HFFc6 (cell line): ENCODE measurements at regions not wholly inside any gene's neighbourhood (a gene's known extent, or its start where the extent isn't known, plus 50 kb on each side); places are given as distances from the start of the nearest gene placed in this dataset.

Experiments
- DNase-seq: peaks from one replicate; pipeline ENCODE4 v3.0.0-alpha.2; 2018
- H3K27ac Mint-ChIP-seq: 2 replicates; pipeline ENCODE4 v1.8.0; 2020; ENCODE audit warnings: mild to moderate bottlenecking, mixed read lengths
- H3K27me3 Mint-ChIP-seq: 2 replicates; pipeline ENCODE4 v1.8.0; 2021; ENCODE audit warnings: mild to moderate bottlenecking, moderate library complexity, mixed read lengths; ENCODE audit not compliant: insufficient read depth
- H3K36me3 Mint-ChIP-seq: 2 replicates; pipeline ENCODE4 v1.8.0; 2021; ENCODE audit warnings: low read depth, mixed read lengths
- H3K4me1 Mint-ChIP-seq: 2 replicates; pipeline ENCODE4 v1.8.0; 2020; ENCODE audit warnings: low read depth, mixed read lengths
- H3K4me3 Mint-ChIP-seq: 2 replicates; pipeline ENCODE4 v1.8.0; 2020; ENCODE audit warnings: mild to moderate bottlenecking, moderate library complexity, mixed read lengths
- H3K9me3 Mint-ChIP-seq: 2 replicates; pipeline ENCODE4 v1.8.0; 2020; ENCODE audit warnings: mild to moderate bottlenecking, mixed read lengths
- TF ChIP-seq, protein P1 (sequence below): fragments of 200-600 bp; sonication (generic); IDR thresholded peaks from 2 replicates; pipeline ENCODE4 v1.5.0; 2021; ENCODE audit warnings: antibody characterized with exemption, mild to moderate bottlenecking

GRCh38 chr4:126223784-126224407 is 909.1 kb downstream of the FAT4 start:
- H3K27me3 Mint-ChIP-seq: no peaks in the 10 kb centered on the region
- no peak overlapping the region for H3K4me3 Mint-ChIP-seq
- TF ChIP-seq, protein P1, sequence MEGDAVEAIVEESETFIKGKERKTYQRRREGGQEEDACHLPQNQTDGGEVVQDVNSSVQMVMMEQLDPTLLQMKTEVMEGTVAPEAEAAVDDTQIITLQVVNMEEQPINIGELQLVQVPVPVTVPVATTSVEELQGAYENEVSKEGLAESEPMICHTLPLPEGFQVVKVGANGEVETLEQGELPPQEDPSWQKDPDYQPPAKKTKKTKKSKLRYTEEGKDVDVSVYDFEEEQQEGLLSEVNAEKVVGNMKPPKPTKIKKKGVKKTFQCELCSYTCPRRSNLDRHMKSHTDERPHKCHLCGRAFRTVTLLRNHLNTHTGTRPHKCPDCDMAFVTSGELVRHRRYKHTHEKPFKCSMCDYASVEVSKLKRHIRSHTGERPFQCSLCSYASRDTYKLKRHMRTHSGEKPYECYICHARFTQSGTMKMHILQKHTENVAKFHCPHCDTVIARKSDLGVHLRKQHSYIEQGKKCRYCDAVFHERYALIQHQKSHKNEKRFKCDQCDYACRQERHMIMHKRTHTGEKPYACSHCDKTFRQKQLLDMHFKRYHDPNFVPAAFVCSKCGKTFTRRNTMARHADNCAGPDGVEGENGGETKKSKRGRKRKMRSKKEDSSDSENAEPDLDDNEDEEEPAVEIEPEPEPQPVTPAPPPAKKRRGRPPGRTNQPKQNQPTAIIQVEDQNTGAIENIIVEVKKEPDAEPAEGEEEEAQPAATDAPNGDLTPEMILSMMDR: peak; percentile 83
- H3K36me3 Mint-ChIP-seq: no peaks in the 10 kb centered on the region
- H3K27ac Mint-ChIP-seq: no peak overlapping the region
- H3K4me1 Mint-ChIP-seq: no peaks in the 10 kb centered on the region
- no peaks in the 10 kb centered on the region for H3K9me3 Mint-ChIP-seq
- peak; percentile 12 for DNase-seq

GRCh38 chr4:126227428-126227827 is 912.7 kb downstream of the FAT4 start:
- no peaks in the 10 kb centered on the region for H3K27me3 Mint-ChIP-seq
- no peak overlapping the region for H3K4me3 Mint-ChIP-seq
- H3K9me3 Mint-ChIP-seq: no peaks in the 10 kb centered on the region; the same call in 1 of the 2 replicates
- H3K4me1 Mint-ChIP-seq: no peaks in the 10 kb centered on the region
- no peaks in the 10 kb centered on the region for H3K36me3 Mint-ChIP-seq
- H3K27ac Mint-ChIP-seq: no peak overlapping the region
- DNase-seq: no peak
- TF ChIP-seq, protein P1: no peak

DNA sequence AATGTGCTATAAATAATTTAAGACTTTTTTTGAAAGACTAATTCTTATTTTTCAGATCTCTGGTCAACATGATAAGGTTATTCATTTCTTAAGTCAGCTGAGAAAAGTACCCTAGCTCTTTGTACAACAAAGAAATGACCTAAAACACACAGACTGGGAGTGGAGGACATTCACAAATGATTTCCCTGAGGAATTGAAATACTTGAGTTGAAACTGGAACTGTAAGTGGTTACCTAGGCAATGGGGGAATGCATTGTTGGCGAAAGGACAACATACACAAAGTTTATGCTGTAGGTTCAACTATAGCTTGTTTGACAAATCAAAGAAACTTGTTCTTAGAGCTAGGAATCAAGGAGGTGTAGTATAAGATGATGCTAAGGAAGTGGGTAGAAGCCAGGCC is 915.5 kb downstream of the FAT4 start:
- H3K36me3 Mint-ChIP-seq: 0 out of 2 replicates have a peak, but pooled peaks cover under 1% of the 10 kb centered on the region
- no peak overlapping the region for H3K4me3 Mint-ChIP-seq

DNA sequence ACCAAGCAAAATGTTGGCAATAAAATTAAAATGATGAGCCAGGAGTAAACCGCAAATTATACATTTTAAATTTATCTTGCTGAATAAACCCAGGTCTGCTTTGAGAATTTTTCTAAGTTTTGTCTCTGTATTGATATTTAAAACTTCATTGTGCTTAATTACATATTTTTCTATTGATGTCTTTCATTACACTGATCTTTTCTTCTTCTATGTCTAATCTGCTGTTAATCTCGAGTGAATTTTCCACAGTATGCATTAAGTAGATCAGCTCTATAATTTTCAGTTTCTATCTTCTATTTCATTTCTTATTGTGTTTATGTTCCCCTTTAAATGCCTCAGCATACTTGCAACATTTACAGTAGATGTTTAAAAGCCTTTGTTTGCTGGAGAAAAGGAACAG is 918.7 kb downstream of the FAT4 start:
- H3K36me3 Mint-ChIP-seq: peaks cover 4% of the 10 kb centered on the region; the same call in 1 of the 2 replicates
- H3K27ac Mint-ChIP-seq: no peak overlapping the region
- no peak overlapping the region for H3K4me3 Mint-ChIP-seq
- DNase-seq: no peak
- H3K4me1 Mint-ChIP-seq: no peaks in the 10 kb centered on the region
- no peaks in the 10 kb centered on the region for H3K27me3 Mint-ChIP-seq
- TF ChIP-seq, protein P1: no peak
- H3K9me3 Mint-ChIP-seq: peaks cover 4% of the 10 kb centered on the region

More for the DNA sequence above, 915.5 kb downstream of the FAT4 start:
- TF ChIP-seq, protein P1: no peak
- peaks cover under 1% of the 10 kb centered on the region for H3K9me3 Mint-ChIP-seq
- H3K27me3 Mint-ChIP-seq: no peaks in the 10 kb centered on the region
- no peak overlapping the region for H3K27ac Mint-ChIP-seq
- H3K4me1 Mint-ChIP-seq: no peaks in the 10 kb centered on the region
- no peak for DNase-seq

DNA sequence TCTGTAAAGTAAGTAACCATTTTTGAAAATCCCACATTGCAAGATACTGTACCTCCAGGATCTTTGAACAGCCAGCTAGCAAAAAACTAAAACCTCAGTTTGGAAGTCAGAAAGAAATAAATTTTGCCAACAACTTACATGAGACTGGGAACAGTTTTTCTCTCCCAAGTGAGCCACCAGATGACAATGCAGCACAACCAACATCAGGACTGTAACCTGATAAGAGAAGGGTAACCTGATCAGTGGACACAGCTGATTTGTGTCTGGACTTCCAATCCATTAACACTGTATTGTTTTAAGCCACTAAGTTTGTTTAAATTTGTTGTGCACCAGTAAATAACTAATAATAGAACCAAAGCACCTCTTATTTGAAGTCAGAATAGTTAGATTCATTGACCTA is 923.3 kb downstream of the FAT4 start:
- H3K36me3 Mint-ChIP-seq: peaks cover 4% of the 10 kb centered on the region; the same call in 1 of the 2 replicates
- H3K27me3 Mint-ChIP-seq: no peaks in the 10 kb centered on the region
- H3K27ac Mint-ChIP-seq: no peak overlapping the region
- peaks cover 4% of the 10 kb centered on the region for H3K9me3 Mint-ChIP-seq
- no peaks in the 10 kb centered on the region for H3K4me1 Mint-ChIP-seq
- TF ChIP-seq, protein P1: no peak
- DNase-seq: no peak
- H3K4me3 Mint-ChIP-seq: no peak overlapping the region
